ENCODE measurements at regions not wholly inside any gene's neighbourhood (a gene's known extent, or its start where the extent isn't known, plus 50 kb on each side); places are given as distances from the start of the nearest gene placed in this dataset.

GRCh38 chr17:54736573-54736972 lies 164.1 kb upstream of the TOM1L1 start:
- Histone ChIP-seq H3K4me1 (no peaks in the 10 kb centered on the region), H3K36me3 (no peaks in the 10 kb centered on the region), H3K4me3 (no peak overlapping the region), H3K27me3 (no peaks in the 10 kb centered on the region), H3K27ac (no peak overlapping the region), H3K9me3 (peaks cover 0 to 25% (median 2%) of the 10 kb centered on the region in 11 donors)
- intact Hi-C loops (cut with DNase I), result no loop called here
- ATAC-seq (no peak), DNase-seq (no peak)
- no peak for TF ChIP-seq CTCF (IDR thresholded peaks at IDR 0.05)

GRCh38 chr17:54738496-54738895 lies 162.2 kb upstream of the TOM1L1 start:
- no peak for TF ChIP-seq CTCF (IDR thresholded peaks at IDR 0.05)
- no peaks in the 10 kb centered on the region for H3K27me3 ChIP-seq
- H3K36me3 ChIP-seq, result no peaks in the 10 kb centered on the region
- H3K9me3 ChIP-seq, result peaks cover 0 to 6% (median 0%) of the 10 kb centered on the region in 11 donors
- intact Hi-C loops (cut with DNase I), result no loop called here
- no peak overlapping the region for H3K27ac ChIP-seq
- no peak for DNase-seq
- no peaks in the 10 kb centered on the region for H3K4me1 ChIP-seq
- ATAC-seq, result no peak
- no peak overlapping the region for H3K4me3 ChIP-seq
- WGBS, 2 donors, result 83 to 89% methylated on average over 1 of the region's 1 CpG

GRCh38 chr17:54744750-54745149 lies 155.9 kb upstream of the TOM1L1 start:
- H3K4me1 ChIP-seq, result no peaks in the 10 kb centered on the region
- ATAC-seq (no peak), DNase-seq (no peak)
- H3K36me3 ChIP-seq, result no peaks in the 10 kb centered on the region
- TF ChIP-seq CTCF (IDR thresholded peaks at IDR 0.05), result no peak
- intact Hi-C loops (cut with DNase I), result no loop called here
- H3K27me3 ChIP-seq, result no peaks in the 10 kb centered on the region
- H3K4me3 ChIP-seq, result no peak overlapping the region
- H3K9me3 ChIP-seq, result peaks cover 0 to 49% (median 12%) of the 10 kb centered on the region in 11 donors
- no peak overlapping the region for H3K27ac ChIP-seq
- WGBS, 2 donors, result 78 to 79% methylated on average over 1 of the region's 1 CpG

- no peak for DNase-seq
- Histone ChIP-seq H3K27me3 (no peaks in the 10 kb centered on the region), H3K36me3 (no peaks in the 10 kb centered on the region), H3K4me1 (no peaks in the 10 kb centered on the region), H3K9me3 (peaks cover 0 to 53% (median 12%) of the 10 kb centered on the region in 11 donors), H3K27ac (no peak overlapping the region), H3K4me3 (no peak overlapping the region)
- intact Hi-C loops (cut with DNase I), result no loop called here
- TF ChIP-seq CTCF (IDR thresholded peaks at IDR 0.05), result no peak
- no peak for ATAC-seq
These were observed 155.4 kb upstream of the TOM1L1 start for GRCh38 chr17:54745239-54745638.

GRCh38 chr17:54745862-54746261 lies 154.8 kb upstream of the TOM1L1 start:
- Histone ChIP-seq H3K4me1 (no peaks in the 10 kb centered on the region), H3K27me3 (no peaks in the 10 kb centered on the region), H3K36me3 (no peaks in the 10 kb centered on the region), H3K9me3 (peaks cover 0 to 53% (median 12%) of the 10 kb centered on the region in 11 donors), H3K4me3 (no peak overlapping the region), H3K27ac (no peak overlapping the region)
- TF ChIP-seq CTCF (IDR thresholded peaks at IDR 0.05), result no peak
- no peak for DNase-seq
- intact Hi-C loops (cut with DNase I), result no loop called here
- 63 to 67% methylated on average over 5 of the region's 5 CpGs for WGBS, 2 donors
- ATAC-seq, result no peak

All from heart right ventricle (tissue), 16 donors.